LNCAP (cell line): ENCODE measurements at regions not wholly inside any gene's neighbourhood (a gene's known extent, or its start where the extent isn't known, plus 50 kb on each side); places are given as distances from the start of the nearest gene placed in this dataset.

Experiments used
- CTCF ChIP-seq: fragments of 450-650 bp; IDR thresholded peaks from 2 replicates; pipeline ENCODE4 v1.5.1; 2017; ENCODE audit warnings: mild to moderate bottlenecking

GRCh38 chr3:105235785-105236184 is 130.9 kb upstream of the ALCAM start:
- TF ChIP-seq CTCF: no peak

GRCh38 chr3:105238367-105238766 is 128.3 kb upstream of the ALCAM start:
- no peak for TF ChIP-seq CTCF

GRCh38 chr3:105243076-105243475 is 123.6 kb upstream of the ALCAM start:
- no peak for TF ChIP-seq CTCF

GRCh38 chr3:105246536-105246935 is 120.2 kb upstream of the ALCAM start:
- TF ChIP-seq CTCF: no peak

- no peak for TF ChIP-seq CTCF
Observed at GRCh38 chr3:105253225-105253624, 113.5 kb upstream of the ALCAM start.

GRCh38 chr3:105254154-105254553 is 112.6 kb upstream of the ALCAM start:
- no peak for TF ChIP-seq CTCF

- TF ChIP-seq CTCF: no peak
Observed at GRCh38 chr3:105255350-105255749, 111.4 kb upstream of the ALCAM start.

GRCh38 chr3:105259496-105259895 is 107.2 kb upstream of the ALCAM start:
- TF ChIP-seq CTCF: no peak
